IMR-90 (cell line): ENCODE measurements at regions not wholly inside any gene's neighbourhood (a gene's known extent, or its start where the extent isn't known, plus 50 kb on each side); places are given as distances from the start of the nearest gene placed in this dataset.

ENCODE experiments used
- ATAC-seq: fragments of 200-7000 bp; cut with Tn5 transposase; 2 replicates; pipeline ENCODE4 v1.9.1; 2020; ENCODE audit warnings: low read depth, mild to moderate bottlenecking, moderate library complexity
- BruUV-seq: library from RNA; stranded (reverse); fragments of 400-500 nt; replicated peaks from 2 replicates; lab custom pipeline; 2021; lab: Mats Ljungman, UMichigan
- CTCF ChIA-PET: fragments of 300-600 bp; formaldehyde crosslinking; extraction: SDS; loops from one replicate; lab custom pipeline; 2021; ENCODE audit warnings: antibody characterized with exemption; lab: Yijun Ruan, JAX
- POLR2A ChIA-PET: fragments of 300-600 bp; sonication (Branson Sonifier 250); formaldehyde crosslinking; loops from one replicate; lab custom pipeline; 2022; ENCODE audit warnings: antibody characterized with exemption; ENCODE audit not compliant: unreplicated experiment; lab: Charles Lee
- DNase-seq: peaks from one replicate; pipeline ENCODE4 v3.0.0; 2013
- H2AFZ ChIP-seq: replicated peaks from 2 replicates; pipeline ENCODE3; 2013; ENCODE audit warnings: low read length, mild to moderate bottlenecking; ENCODE audit not compliant: poor library complexity
- H2AK5ac ChIP-seq: 2 replicates; pipeline ENCODE4 v1.6.1; 2013; ENCODE audit warnings: low read depth, low read length, inconsistent platforms
- H2AK9ac ChIP-seq: replicated peaks from 2 replicates; pipeline ENCODE3; 2013; ENCODE audit warnings: mild to moderate bottlenecking, low read depth, low read length, moderate library complexity; ENCODE audit not compliant: poor library complexity
- H2BK120ac ChIP-seq: 2 replicates; pipeline ENCODE4 v1.6.1; 2013; ENCODE audit warnings: low read depth, low read length, inconsistent platforms
- H2BK15ac ChIP-seq: 3 replicates; pipeline ENCODE4 v1.6.1; 2013; ENCODE audit warnings: low read depth, low read length, inconsistent platforms
- H2BK20ac ChIP-seq: 2 replicates; pipeline ENCODE4 v1.6.1; 2013; ENCODE audit warnings: low read depth, mild to moderate bottlenecking, inconsistent platforms, low read length, moderate library complexity
- H2BK5ac ChIP-seq: 2 replicates; pipeline ENCODE4 v1.6.1; 2013; ENCODE audit warnings: mild to moderate bottlenecking, low read depth, low read length, inconsistent platforms; ENCODE audit not compliant: poor library complexity, severe bottlenecking
- H3K14ac ChIP-seq: replicated peaks from 2 replicates; pipeline ENCODE4 v1.6.1; 2013; ENCODE audit warnings: low read depth, low read length, inconsistent platforms
- H3K18ac ChIP-seq: 2 replicates; pipeline ENCODE4 v1.6.1; 2013; ENCODE audit warnings: low read depth, low read length, control low read depth
- H3K23ac ChIP-seq: 2 replicates; pipeline ENCODE4 v1.6.1; 2013; ENCODE audit warnings: low read depth, low read length, inconsistent platforms
- H3K27ac ChIP-seq: 2 replicates; pipeline ENCODE4 v1.5.1; 2013; ENCODE audit warnings: mild to moderate bottlenecking, control low read depth, low read length; ENCODE audit not compliant: insufficient read depth
- H3K27me3 ChIP-seq: 2 replicates; pipeline ENCODE4 v1.6.1; 2013; ENCODE audit warnings: low read length; ENCODE audit not compliant: control insufficient read depth, insufficient read depth
- H3K36me3 ChIP-seq: 2 replicates; pipeline ENCODE4 v1.6.1; 2013; ENCODE audit warnings: low read length, mixed read lengths; ENCODE audit not compliant: control insufficient read depth, insufficient read depth
- H3K4ac ChIP-seq: 2 replicates; pipeline ENCODE4 v1.6.1; 2013; ENCODE audit warnings: low read depth, low read length, inconsistent platforms
- H3K4me1 ChIP-seq: 2 replicates; pipeline ENCODE4 v1.6.1; 2013; ENCODE audit warnings: low read length, mixed read lengths; ENCODE audit not compliant: control insufficient read depth, insufficient read depth
- H3K4me2 ChIP-seq: 2 replicates; pipeline ENCODE4 v1.6.1; 2013; ENCODE audit warnings: low read depth, mild to moderate bottlenecking, control low read depth, low read length, moderate library complexity
- H3K4me3 ChIP-seq: 2 replicates; pipeline ENCODE4 v1.5.1; 2013; ENCODE audit warnings: low read depth, mild to moderate bottlenecking, control low read depth, low read length, moderate library complexity; ENCODE audit not compliant: insufficient read depth
- H3K56ac ChIP-seq: 2 replicates; pipeline ENCODE4 v1.6.1; 2013; ENCODE audit warnings: low read length, inconsistent platforms; ENCODE audit not compliant: insufficient read depth; ENCODE audit errors: extremely low read depth
- H3K79me1 ChIP-seq, 2 experiments: 2 replicates each; pipeline ENCODE4 v1.6.1; 2013; ENCODE audit warnings: low read length in 2 of 2, inconsistent platforms in 1 of 2, low read depth in 1 of 2
- H3K9ac ChIP-seq: 2 replicates; pipeline ENCODE4 v1.6.1; 2013; ENCODE audit warnings: low read depth, low read length, control low read depth
- H3K9me1 ChIP-seq: 2 replicates; pipeline ENCODE4 v1.6.1; 2013; ENCODE audit warnings: low read length, inconsistent platforms; ENCODE audit not compliant: insufficient read depth
- H3K9me3 ChIP-seq: 2 replicates; pipeline ENCODE4 v1.6.1; 2013; ENCODE audit warnings: low read length; ENCODE audit not compliant: control insufficient read depth, insufficient read depth
- H4K20me1 ChIP-seq: 2 replicates; pipeline ENCODE4 v1.6.1; 2013; ENCODE audit warnings: low read length, inconsistent platforms; ENCODE audit not compliant: insufficient read depth
- H4K5ac ChIP-seq: 2 replicates; pipeline ENCODE4 v1.6.1; 2013; ENCODE audit warnings: mild to moderate bottlenecking, low read depth, low read length, control low read depth
- H4K8ac ChIP-seq, 2 experiments: 2 replicates each; pipeline ENCODE4 v1.6.1; 2013; ENCODE audit warnings: low read depth in 2 of 2, low read length in 2 of 2, control low read depth in 1 of 2, inconsistent platforms in 1 of 2
- H4K91ac ChIP-seq: 2 replicates; pipeline ENCODE4 v1.6.1; 2013; ENCODE audit warnings: low read depth, low read length, inconsistent platforms; ENCODE audit not compliant: insufficient read depth
- BHLHE40 ChIP-seq: fragments of 150-350 bp; IDR thresholded peaks from 2 replicates; pipeline ENCODE4 v1.6.1; 2016; ENCODE audit warnings: mild to moderate bottlenecking, low read depth, low read length
- CEBPB ChIP-seq: IDR thresholded peaks from 2 replicates; pipeline ENCODE4 v1.6.1; 2012; ENCODE audit warnings: low read depth, low read length, improper control_type of control experiment
- CHD1 ChIP-seq: IDR thresholded peaks from 2 replicates; pipeline ENCODE4 v1.6.1; 2012; ENCODE audit warnings: low read depth, low read length, improper control_type of control experiment
- MAFK ChIP-seq: IDR thresholded peaks from 2 replicates; pipeline ENCODE4 v1.6.1; 2012; ENCODE audit warnings: low read depth, low read length, improper control_type of control experiment
- MXI1 ChIP-seq: IDR thresholded peaks from 2 replicates; pipeline ENCODE4 v1.6.1; 2012; ENCODE audit warnings: low read depth, mild to moderate bottlenecking, low read length, moderate library complexity, borderline replicate concordance
- NFE2L2 ChIP-seq: fragments of 150-350 bp; IDR thresholded peaks from 2 replicates; pipeline ENCODE4 v1.6.1; 2016; ENCODE audit warnings: low read depth, mild to moderate bottlenecking, low read length
- POLR2A ChIP-seq: IDR thresholded peaks from 2 replicates; pipeline ENCODE4 v1.6.1; 2012; ENCODE audit warnings: mild to moderate bottlenecking, low read depth, low read length
- RAD21 ChIP-seq: IDR thresholded peaks from 2 replicates; pipeline ENCODE4 v1.6.1; 2012; ENCODE audit warnings: low read length, improper control_type of control experiment
- RFX5 ChIP-seq: IDR thresholded peaks from 2 replicates; pipeline ENCODE4 v1.8.0; 2012; ENCODE audit warnings: low read depth, mild to moderate bottlenecking, low read length, moderate library complexity
- SMC3 ChIP-seq: fragments of 150-350 bp; IDR thresholded peaks from 2 replicates; pipeline ENCODE4 v1.6.1; 2016; ENCODE audit warnings: low read depth, mild to moderate bottlenecking, antibody characterized with exemption, low read length, moderate library complexity
- WGBS, 2 experiments: methylation state at CpG; one replicate each; pipeline versions ENCODE4 v1.1.5 to v1.1.7; 2013; ENCODE audit warnings: missing lambda C conversion rate in 2 of 2; ENCODE audit not compliant: insufficient read length in 1 of 2; ENCODE audit errors: extremely low coverage in 2 of 2; 5-methylcytosine and 5-hydroxymethylcytosine counted together
- dilution Hi-C: fragments of 300-500 bp; cut with HindIII; formaldehyde crosslinking; loops from one replicate; pipeline ENCODE4 v1.14.3; 2018; ENCODE audit warnings: low sequenced_read_pairs; ENCODE audit not compliant: unreplicated experiment
- in situ Hi-C: fragments of 300-500 bp; cut with MboI; formaldehyde crosslinking; loops from 3 replicates; pipeline ENCODE4 v1.14.3; 2019; ENCODE audit warnings: low sequenced_read_pairs, inconsistent platforms, mixed read lengths
- intact Hi-C: fragments of 100-400 bp; cut with micrococcal nuclease; formaldehyde crosslinking; loops from 2 replicates; pipeline ENCODE4 v1.10.0; 2022
- TF ChIP-seq, protein P1 (sequence below): fragments of 150-350 bp; IDR thresholded peaks from 2 replicates; pipeline ENCODE4 v1.6.1; 2017; ENCODE audit warnings: mild to moderate bottlenecking, antibody characterized with exemption, low read length, low read depth

DNA sequence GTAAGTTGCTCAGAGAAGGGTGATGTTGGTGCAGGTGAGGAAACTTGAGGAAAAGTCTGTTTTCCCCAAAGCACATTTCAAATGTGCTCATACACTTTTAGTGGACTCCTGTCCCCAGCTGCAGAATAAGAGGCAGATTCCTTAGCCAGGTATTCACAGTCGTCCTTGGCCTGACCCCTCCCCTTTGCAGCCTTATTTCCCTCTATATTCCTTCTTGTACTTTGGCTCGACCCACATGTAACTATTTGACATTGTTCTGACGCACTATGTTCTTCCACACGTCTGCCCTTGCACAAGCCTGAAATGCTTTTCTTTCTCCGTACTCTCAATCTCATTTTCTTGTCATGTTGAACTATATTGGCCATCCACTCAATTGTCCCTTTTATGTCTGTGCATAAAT, 498.4 kb upstream of the USP24 start:
- Histone ChIP-seq H3K14ac (peak overlapping the region; percentile 88; the same call in 1 of the 2 replicates), H2BK20ac (peak overlapping the region; percentile 93), H3K9ac (no peak overlapping the region), H3K4me2 (no peak overlapping the region), H3K23ac (no peak overlapping the region), H3K9me1 (peaks cover 26% of the 10 kb centered on the region), H4K5ac (peak overlapping the region; percentile 84), H3K79me1 (0 out of 4 replicates have a peak, but pooled peaks cover 0 to 6% of the 10 kb centered on the region in 2 experiments), H4K20me1 (no peaks in the 10 kb centered on the region), H2BK15ac (peak overlapping the region; percentile 91; the same call in 2 of the 3 replicates), H3K4me1 (peaks cover 25% of the 10 kb centered on the region), H4K91ac (peak overlapping the region; percentile 91; the same call in 1 of the 2 replicates), H3K56ac (no peak overlapping the region), H3K36me3 (no peaks in the 10 kb centered on the region), H3K9me3 (no peaks in the 10 kb centered on the region), H3K4ac (peak overlapping the region; percentile 75), H2BK120ac (peak overlapping the region; percentile 96), H3K18ac (peak overlapping the region; percentile 79), H2AFZ (no peak overlapping the region), H3K4me3 (no peak overlapping the region), H3K27me3 (no peaks in the 10 kb centered on the region), H3K27ac (no peak overlapping the region; the same call in 1 of the 2 replicates), H2BK5ac (no peak overlapping the region), H4K8ac (peak overlapping the region; percentile 71 to 84; a peak in 3 of 4 replicates), H2AK5ac (peak overlapping the region; percentile 71), H2AK9ac (no peak overlapping the region)
- no peak for ATAC-seq
- CTCF ChIA-PET, result no interaction called here
- dilution Hi-C loops, result no loop called here
- TF ChIP-seq CHD1 (no peak), POLR2A (no peak), RAD21 (no peak), NFE2L2 (no peak), RFX5 (no peak), SMC3 (no peak), CEBPB (no peak), BHLHE40 (no peak), MXI1 (no peak), MAFK (no peak)
- TF ChIP-seq, protein P1, sequence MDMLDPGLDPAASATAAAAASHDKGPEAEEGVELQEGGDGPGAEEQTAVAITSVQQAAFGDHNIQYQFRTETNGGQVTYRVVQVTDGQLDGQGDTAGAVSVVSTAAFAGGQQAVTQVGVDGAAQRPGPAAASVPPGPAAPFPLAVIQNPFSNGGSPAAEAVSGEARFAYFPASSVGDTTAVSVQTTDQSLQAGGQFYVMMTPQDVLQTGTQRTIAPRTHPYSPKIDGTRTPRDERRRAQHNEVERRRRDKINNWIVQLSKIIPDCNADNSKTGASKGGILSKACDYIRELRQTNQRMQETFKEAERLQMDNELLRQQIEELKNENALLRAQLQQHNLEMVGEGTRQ, result no peak
- WGBS, 2 experiments, result 76% methylated on average over 2 of the region's 5 CpGs; no CpG with 5 or more reads in 1 of the 2 experiments
- no TSS peak for BruUV-seq
- no peak for DNase-seq
- intact Hi-C loops, result loop anchor here (10.0 kb wide), 1 partner anchor 771 kb away; no protein-coding TSS in a partner anchor
- in situ Hi-C loops, result no loop called here
- POLR2A ChIA-PET, result no interaction called here
